GM23338 (cell line): ENCODE measurements at regions not wholly inside any gene's neighbourhood (a gene's known extent, or its start where the extent isn't known, plus 50 kb on each side); places are given as distances from the start of the nearest gene placed in this dataset.

ENCODE experiments used
- ATAC-seq: fragments of 200-7000 bp; cut with Tn5 transposase; 3 replicates; pipeline ENCODE4 v1.9.1; 2020
- DNase-seq: peaks from one replicate; pipeline ENCODE4 v3.0.0-alpha.2; 2015; ENCODE audit warnings: low spot score
- H2AFZ ChIP-seq: fragments of 200-600 bp; sonication (generic); 2 replicates; pipeline ENCODE4 v1.8.0; 2016; ENCODE audit warnings: antibody characterized with exemption, mild to moderate bottlenecking, moderate library complexity
- H3F3A ChIP-seq: fragments of 200-600 bp; sonication (generic); replicated peaks from 2 replicates; pipeline ENCODE4 v1.8.0; 2017; ENCODE audit warnings: antibody characterized with exemption, mixed run types, low read depth
- H3K27ac ChIP-seq: fragments of 200-600 bp; sonication (generic); 2 replicates; pipeline ENCODE4 v1.6.1; 2016; ENCODE audit warnings: low read depth
- H3K27me3 ChIP-seq: fragments of 200-600 bp; sonication (generic); 2 replicates; pipeline ENCODE4 v1.8.0; 2016; ENCODE audit warnings: mild to moderate bottlenecking, mixed run types, moderate library complexity; ENCODE audit not compliant: insufficient read depth
- H3K36me3 ChIP-seq: fragments of 200-600 bp; sonication (generic); 2 replicates; pipeline ENCODE4 v1.8.0; 2016; ENCODE audit warnings: mild to moderate bottlenecking; ENCODE audit not compliant: insufficient read depth
- H3K4me1 ChIP-seq: fragments of 200-600 bp; sonication (generic); 2 replicates; pipeline ENCODE4 v1.8.0; 2016; ENCODE audit warnings: mild to moderate bottlenecking, moderate library complexity; ENCODE audit not compliant: insufficient read depth
- H3K4me2 ChIP-seq: fragments of 200-600 bp; sonication (generic); 2 replicates; pipeline ENCODE4 v1.7.1; 2017; ENCODE audit warnings: mixed run types
- H3K4me3 ChIP-seq: fragments of 200-600 bp; sonication (generic); 2 replicates; pipeline ENCODE4 v1.6.1; 2016; ENCODE audit warnings: mixed run types
- H3K79me2 ChIP-seq: fragments of 200-600 bp; sonication (generic); replicated peaks from 2 replicates; pipeline ENCODE4 v1.8.0; 2017; ENCODE audit warnings: mild to moderate bottlenecking; ENCODE audit not compliant: insufficient read depth
- H3K9me2 ChIP-seq: fragments of 200-600 bp; sonication (generic); 2 replicates; pipeline ENCODE4 v1.8.0; 2017; ENCODE audit not compliant: insufficient read depth
- H4K20me1 ChIP-seq: fragments of 200-600 bp; sonication (generic); replicated peaks from 2 replicates; pipeline ENCODE4 v1.8.0; 2017; ENCODE audit warnings: mild to moderate bottlenecking; ENCODE audit not compliant: insufficient read depth
- H3K27ac Mint-ChIP-seq: 2 replicates; pipeline ENCODE4 v1.8.0; 2020; ENCODE audit warnings: inconsistent platforms, mild to moderate bottlenecking, moderate library complexity, mixed read lengths
- H3K27me3 Mint-ChIP-seq: 3 replicates; pipeline ENCODE4 v1.8.0; 2022; ENCODE audit warnings: low read depth, mild to moderate bottlenecking, moderate library complexity, mixed read lengths, inconsistent platforms; ENCODE audit not compliant: insufficient read depth, poor library complexity
- H3K36me3 Mint-ChIP-seq: 3 replicates; pipeline ENCODE4 v1.8.0; 2021; ENCODE audit warnings: low read depth, mild to moderate bottlenecking, inconsistent platforms, moderate library complexity, mixed read lengths
- H3K4me1 Mint-ChIP-seq: 3 replicates; pipeline ENCODE4 v1.8.0; 2020; ENCODE audit warnings: mild to moderate bottlenecking, inconsistent platforms, mixed read lengths
- H3K4me3 Mint-ChIP-seq: 3 replicates; pipeline ENCODE4 v1.8.0; 2021; ENCODE audit warnings: moderate library complexity, mild to moderate bottlenecking, inconsistent platforms, mixed read lengths
- H3K9me3 Mint-ChIP-seq: 3 replicates; pipeline ENCODE4 v1.8.0; 2020; ENCODE audit warnings: moderate library complexity, mild to moderate bottlenecking, inconsistent platforms, mixed read lengths
- CREB1 ChIP-seq: fragments of 250-450 bp; sonication (Bioruptor Pico); IDR thresholded peaks from 2 replicates; pipeline ENCODE4 v1.5.0; 2020; ENCODE audit warnings: low read depth, mild to moderate bottlenecking, moderate library complexity
- EZH2 ChIP-seq: fragments of 200-600 bp; sonication (generic); IDR thresholded peaks from one replicate; pipeline ENCODE4 v1.8.0; 2017; ENCODE audit warnings: antibody characterized with exemption, mild to moderate bottlenecking, low read depth; ENCODE audit not compliant: unreplicated experiment
- EZH2phosphoT487 ChIP-seq: fragments of 200-600 bp; sonication (generic); IDR thresholded peaks from one replicate; pipeline ENCODE4 v1.8.1; 2018; ENCODE audit warnings: antibody characterized with exemption; ENCODE audit not compliant: unreplicated experiment
- JUNB ChIP-seq: IDR thresholded peaks from one replicate; pipeline ENCODE4 v1.6.1; 2016; ENCODE audit warnings: antibody characterized with exemption; ENCODE audit not compliant: unreplicated experiment
- NANOG ChIP-seq: IDR thresholded peaks from 2 replicates; pipeline ENCODE4 v1.6.1; 2016; ENCODE audit warnings: antibody characterized with exemption, borderline replicate concordance
- POLR2AphosphoS5 ChIP-seq: IDR thresholded peaks from 2 replicates; pipeline ENCODE4 v1.6.1; 2016; ENCODE audit warnings: antibody characterized with exemption, low read depth
- STAT1 ChIP-seq: IDR thresholded peaks from one replicate; pipeline ENCODE4 v1.6.1; 2016; ENCODE audit warnings: antibody characterized with exemption; ENCODE audit not compliant: unreplicated experiment
- ZNF114 ChIP-seq: fragments of 250-450 bp; sonication (Bioruptor Pico); IDR thresholded peaks from 2 replicates; pipeline ENCODE4 v1.5.0; 2020; ENCODE audit warnings: mild to moderate bottlenecking, moderate library complexity
- ZNF331 ChIP-seq: fragments of 250-450 bp; sonication (Bioruptor Pico); IDR thresholded peaks from 2 replicates; pipeline ENCODE4 v1.5.0; 2020; ENCODE audit warnings: low read depth, mild to moderate bottlenecking, moderate library complexity
- TF ChIP-seq, protein P1 (sequence below): fragments of 250-450 bp; sonication (Bioruptor Pico); IDR thresholded peaks from 2 replicates; pipeline ENCODE4 v1.5.0; 2020; ENCODE audit warnings: mild to moderate bottlenecking, moderate library complexity
- TF ChIP-seq, protein P2 (sequence below): IDR thresholded peaks from one replicate; pipeline ENCODE4 v1.6.1; 2018; ENCODE audit warnings: antibody characterized with exemption; ENCODE audit not compliant: unreplicated experiment
- TF ChIP-seq, protein P3 (sequence below), 2 experiments: fragments of 200-600 bp in 1 of 2; sonication (generic) in 1 of 2; conservative IDR thresholded peaks; 2 replicates each; pipeline versions ENCODE4 v1.5.1 to v1.6.1; 2016 to 2017; ENCODE audit warnings: antibody characterized with exemption in 2 of 2, low read depth in 2 of 2, mild to moderate bottlenecking in 2 of 2, moderate library complexity in 1 of 2

DNA sequence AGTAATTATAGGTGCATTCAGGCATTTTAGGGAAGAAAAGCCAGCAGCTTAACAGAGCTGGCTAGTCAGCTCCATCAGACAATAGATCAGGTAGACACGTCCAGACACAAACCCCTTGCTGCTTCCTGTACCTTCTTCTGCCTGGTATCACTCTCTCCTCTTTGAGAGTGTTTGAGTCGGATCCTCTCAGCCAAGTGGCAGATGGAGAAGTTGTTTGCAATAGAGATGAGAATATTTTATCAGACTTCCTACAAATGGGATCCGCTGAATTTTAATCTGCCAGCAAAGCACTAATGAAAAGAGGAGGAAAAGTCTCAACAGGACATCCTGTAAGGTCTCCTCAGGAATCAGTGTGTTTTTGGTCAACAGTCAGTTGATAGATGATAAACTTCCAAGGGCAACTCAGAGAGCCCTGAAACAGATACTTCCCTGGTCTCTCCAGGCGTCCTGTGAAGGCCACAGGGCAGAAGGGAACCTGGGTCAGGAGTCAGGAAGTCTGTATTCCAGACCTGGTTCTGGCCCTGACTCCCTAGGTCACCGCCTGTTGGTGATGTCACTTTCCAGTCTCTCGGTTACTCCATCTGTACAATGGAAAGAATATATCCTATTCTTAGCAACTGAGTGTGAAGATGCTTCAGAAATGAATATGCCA lies 62.1 kb upstream of the PROX1 start:
- no peak overlapping the region for H3K27ac ChIP-seq
- H3K9me3 Mint-ChIP-seq: no peaks in the 10 kb centered on the region; the same call in 2 of the 3 replicates
- no peaks in the 10 kb centered on the region for H3K4me1 Mint-ChIP-seq
- H3K36me3 Mint-ChIP-seq: no peaks in the 10 kb centered on the region
- H3K4me1 ChIP-seq: no peaks in the 10 kb centered on the region
- TF ChIP-seq CREB1: no peak
- TF ChIP-seq NANOG: no peak
- no peak for TF ChIP-seq EZH2
- no peak for TF ChIP-seq ZNF331 (CRISPR knock-in tag)
- no peak for TF ChIP-seq JUNB
- no peak for TF ChIP-seq EZH2phosphoT487
- TF ChIP-seq, protein P1, sequence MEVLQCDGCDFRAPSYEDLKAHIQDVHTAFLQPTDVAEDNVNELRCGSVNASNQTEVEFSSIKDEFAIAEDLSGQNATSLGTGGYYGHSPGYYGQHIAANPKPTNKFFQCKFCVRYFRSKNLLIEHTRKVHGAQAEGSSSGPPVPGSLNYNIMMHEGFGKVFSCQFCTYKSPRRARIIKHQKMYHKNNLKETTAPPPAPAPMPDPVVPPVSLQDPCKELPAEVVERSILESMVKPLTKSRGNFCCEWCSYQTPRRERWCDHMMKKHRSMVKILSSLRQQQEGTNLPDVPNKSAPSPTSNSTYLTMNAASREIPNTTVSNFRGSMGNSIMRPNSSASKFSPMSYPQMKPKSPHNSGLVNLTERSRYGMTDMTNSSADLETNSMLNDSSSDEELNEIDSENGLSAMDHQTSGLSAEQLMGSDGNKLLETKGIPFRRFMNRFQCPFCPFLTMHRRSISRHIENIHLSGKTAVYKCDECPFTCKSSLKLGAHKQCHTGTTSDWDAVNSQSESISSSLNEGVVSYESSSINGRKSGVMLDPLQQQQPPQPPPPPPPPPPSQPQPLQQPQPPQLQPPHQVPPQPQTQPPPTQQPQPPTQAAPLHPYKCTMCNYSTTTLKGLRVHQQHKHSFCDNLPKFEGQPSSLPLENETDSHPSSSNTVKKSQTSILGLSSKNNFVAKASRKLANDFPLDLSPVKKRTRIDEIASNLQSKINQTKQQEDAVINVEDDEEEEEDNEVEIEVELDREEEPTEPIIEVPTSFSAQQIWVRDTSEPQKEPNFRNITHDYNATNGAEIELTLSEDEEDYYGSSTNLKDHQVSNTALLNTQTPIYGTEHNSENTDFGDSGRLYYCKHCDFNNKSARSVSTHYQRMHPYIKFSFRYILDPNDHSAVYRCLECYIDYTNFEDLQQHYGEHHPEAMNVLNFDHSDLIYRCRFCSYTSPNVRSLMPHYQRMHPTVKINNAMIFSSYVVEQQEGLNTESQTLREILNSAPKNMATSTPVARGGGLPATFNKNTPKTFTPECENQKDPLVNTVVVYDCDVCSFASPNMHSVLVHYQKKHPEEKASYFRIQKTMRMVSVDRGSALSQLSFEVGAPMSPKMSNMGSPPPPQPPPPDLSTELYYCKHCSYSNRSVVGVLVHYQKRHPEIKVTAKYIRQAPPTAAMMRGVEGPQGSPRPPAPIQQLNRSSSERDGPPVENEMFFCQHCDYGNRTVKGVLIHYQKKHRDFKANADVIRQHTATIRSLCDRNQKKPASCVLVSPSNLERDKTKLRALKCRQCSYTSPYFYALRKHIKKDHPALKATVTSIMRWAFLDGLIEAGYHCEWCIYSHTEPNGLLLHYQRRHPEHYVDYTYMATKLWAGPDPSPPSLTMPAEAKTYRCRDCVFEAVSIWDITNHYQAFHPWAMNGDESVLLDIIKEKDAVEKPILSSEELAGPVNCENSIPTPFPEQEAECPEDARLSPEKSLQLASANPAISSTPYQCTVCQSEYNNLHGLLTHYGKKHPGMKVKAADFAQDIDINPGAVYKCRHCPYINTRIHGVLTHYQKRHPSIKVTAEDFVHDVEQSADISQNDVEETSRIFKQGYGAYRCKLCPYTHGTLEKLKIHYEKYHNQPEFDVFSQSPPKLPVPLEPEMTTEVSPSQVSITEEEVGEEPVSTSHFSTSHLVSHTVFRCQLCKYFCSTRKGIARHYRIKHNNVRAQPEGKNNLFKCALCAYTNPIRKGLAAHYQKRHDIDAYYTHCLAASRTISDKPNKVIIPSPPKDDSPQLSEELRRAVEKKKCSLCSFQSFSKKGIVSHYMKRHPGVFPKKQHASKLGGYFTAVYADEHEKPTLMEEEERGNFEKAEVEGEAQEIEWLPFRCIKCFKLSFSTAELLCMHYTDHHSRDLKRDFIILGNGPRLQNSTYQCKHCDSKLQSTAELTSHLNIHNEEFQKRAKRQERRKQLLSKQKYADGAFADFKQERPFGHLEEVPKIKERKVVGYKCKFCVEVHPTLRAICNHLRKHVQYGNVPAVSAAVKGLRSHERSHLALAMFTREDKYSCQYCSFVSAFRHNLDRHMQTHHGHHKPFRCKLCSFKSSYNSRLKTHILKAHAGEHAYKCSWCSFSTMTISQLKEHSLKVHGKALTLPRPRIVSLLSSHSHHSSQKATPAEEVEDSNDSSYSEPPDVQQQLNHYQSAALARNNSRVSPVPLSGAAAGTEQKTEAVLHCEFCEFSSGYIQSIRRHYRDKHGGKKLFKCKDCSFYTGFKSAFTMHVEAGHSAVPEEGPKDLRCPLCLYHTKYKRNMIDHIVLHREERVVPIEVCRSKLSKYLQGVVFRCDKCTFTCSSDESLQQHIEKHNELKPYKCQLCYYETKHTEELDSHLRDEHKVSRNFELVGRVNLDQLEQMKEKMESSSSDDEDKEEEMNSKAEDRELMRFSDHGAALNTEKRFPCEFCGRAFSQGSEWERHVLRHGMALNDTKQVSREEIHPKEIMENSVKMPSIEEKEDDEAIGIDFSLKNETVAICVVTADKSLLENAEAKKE: no peak
- no peak for TF ChIP-seq ZNF114 (CRISPR knock-in tag)
- TF ChIP-seq, protein P2, sequence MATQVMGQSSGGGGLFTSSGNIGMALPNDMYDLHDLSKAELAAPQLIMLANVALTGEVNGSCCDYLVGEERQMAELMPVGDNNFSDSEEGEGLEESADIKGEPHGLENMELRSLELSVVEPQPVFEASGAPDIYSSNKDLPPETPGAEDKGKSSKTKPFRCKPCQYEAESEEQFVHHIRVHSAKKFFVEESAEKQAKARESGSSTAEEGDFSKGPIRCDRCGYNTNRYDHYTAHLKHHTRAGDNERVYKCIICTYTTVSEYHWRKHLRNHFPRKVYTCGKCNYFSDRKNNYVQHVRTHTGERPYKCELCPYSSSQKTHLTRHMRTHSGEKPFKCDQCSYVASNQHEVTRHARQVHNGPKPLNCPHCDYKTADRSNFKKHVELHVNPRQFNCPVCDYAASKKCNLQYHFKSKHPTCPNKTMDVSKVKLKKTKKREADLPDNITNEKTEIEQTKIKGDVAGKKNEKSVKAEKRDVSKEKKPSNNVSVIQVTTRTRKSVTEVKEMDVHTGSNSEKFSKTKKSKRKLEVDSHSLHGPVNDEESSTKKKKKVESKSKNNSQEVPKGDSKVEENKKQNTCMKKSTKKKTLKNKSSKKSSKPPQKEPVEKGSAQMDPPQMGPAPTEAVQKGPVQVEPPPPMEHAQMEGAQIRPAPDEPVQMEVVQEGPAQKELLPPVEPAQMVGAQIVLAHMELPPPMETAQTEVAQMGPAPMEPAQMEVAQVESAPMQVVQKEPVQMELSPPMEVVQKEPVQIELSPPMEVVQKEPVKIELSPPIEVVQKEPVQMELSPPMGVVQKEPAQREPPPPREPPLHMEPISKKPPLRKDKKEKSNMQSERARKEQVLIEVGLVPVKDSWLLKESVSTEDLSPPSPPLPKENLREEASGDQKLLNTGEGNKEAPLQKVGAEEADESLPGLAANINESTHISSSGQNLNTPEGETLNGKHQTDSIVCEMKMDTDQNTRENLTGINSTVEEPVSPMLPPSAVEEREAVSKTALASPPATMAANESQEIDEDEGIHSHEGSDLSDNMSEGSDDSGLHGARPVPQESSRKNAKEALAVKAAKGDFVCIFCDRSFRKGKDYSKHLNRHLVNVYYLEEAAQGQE: no peak
- TF ChIP-seq, protein P3, sequence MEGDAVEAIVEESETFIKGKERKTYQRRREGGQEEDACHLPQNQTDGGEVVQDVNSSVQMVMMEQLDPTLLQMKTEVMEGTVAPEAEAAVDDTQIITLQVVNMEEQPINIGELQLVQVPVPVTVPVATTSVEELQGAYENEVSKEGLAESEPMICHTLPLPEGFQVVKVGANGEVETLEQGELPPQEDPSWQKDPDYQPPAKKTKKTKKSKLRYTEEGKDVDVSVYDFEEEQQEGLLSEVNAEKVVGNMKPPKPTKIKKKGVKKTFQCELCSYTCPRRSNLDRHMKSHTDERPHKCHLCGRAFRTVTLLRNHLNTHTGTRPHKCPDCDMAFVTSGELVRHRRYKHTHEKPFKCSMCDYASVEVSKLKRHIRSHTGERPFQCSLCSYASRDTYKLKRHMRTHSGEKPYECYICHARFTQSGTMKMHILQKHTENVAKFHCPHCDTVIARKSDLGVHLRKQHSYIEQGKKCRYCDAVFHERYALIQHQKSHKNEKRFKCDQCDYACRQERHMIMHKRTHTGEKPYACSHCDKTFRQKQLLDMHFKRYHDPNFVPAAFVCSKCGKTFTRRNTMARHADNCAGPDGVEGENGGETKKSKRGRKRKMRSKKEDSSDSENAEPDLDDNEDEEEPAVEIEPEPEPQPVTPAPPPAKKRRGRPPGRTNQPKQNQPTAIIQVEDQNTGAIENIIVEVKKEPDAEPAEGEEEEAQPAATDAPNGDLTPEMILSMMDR (conservative IDR thresholded peaks at IDR 0.05; ENCODE audit: low read depth in 2 of 2): no peak
- no peak for TF ChIP-seq STAT1
- no peak for TF ChIP-seq POLR2AphosphoS5
- no peak overlapping the region for H3K4me3 Mint-ChIP-seq
- ATAC-seq (no peak), DNase-seq (no peak)
- H3F3A ChIP-seq: no peaks in the 10 kb centered on the region
- no peaks in the 10 kb centered on the region for H3K79me2 ChIP-seq
- no peaks in the 10 kb centered on the region for H3K9me2 ChIP-seq
- H3K27me3 Mint-ChIP-seq: no peaks in the 10 kb centered on the region
- no peak overlapping the region for H3K4me3 ChIP-seq
- no peaks in the 10 kb centered on the region for H3K36me3 ChIP-seq
- no peak overlapping the region for H3K4me2 ChIP-seq
- H2AFZ ChIP-seq: no peak overlapping the region; the same call in 1 of the 2 replicates
- H3K27me3 ChIP-seq: no peaks in the 10 kb centered on the region
- H4K20me1 ChIP-seq: no peaks in the 10 kb centered on the region
- no peak overlapping the region for H3K27ac Mint-ChIP-seq
